ENCODE measurements at regions not wholly inside any gene's neighbourhood (a gene's known extent, or its start where the extent isn't known, plus 50 kb on each side); places are given as distances from the start of the nearest gene placed in this dataset.
"Not testable (repeated sequence)": the region's sequence is repeated elsewhere in the genome, so short reads cannot be mapped to it uniquely, and the experiment has no call there.

DNA sequence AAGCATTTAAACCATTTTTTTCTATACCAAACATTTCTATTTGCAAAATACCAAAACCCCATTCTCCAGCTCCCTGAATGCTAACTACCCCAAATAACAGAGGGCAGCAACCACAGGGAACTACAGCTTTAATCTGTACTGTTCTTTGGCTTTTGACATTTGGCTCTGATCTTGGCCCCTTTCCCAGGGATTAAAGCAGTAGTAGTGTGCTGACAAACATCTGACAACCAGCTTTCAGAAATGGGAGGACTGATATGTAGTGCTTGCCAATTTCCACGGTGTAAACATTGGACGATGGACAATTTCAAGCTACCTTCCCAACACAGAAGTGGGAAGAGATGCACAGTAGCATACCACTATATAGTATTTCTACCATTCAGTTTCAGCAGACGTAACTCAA lies 88.4 kb upstream of the TEAD1 start:
- DNase-seq, result no peak
- Histone ChIP-seq H3K4me3 (ENCODE audit: low read length) (no peak overlapping the region), H3K4me1 (ENCODE audit: control insufficient read depth, insufficient read depth, low read length) (no peaks in the 10 kb centered on the region), H3K36me3 (ENCODE audit: control insufficient read depth, insufficient read depth, low read length) (no peaks in the 10 kb centered on the region), H3K27ac (ENCODE audit: low read length) (no peak overlapping the region), H3K27me3 (ENCODE audit: control insufficient read depth, insufficient read depth, low read length) (no peaks in the 10 kb centered on the region), H3K9me3 (ENCODE audit: control insufficient read depth, low read depth, low read length) (no peaks in the 10 kb centered on the region)
- 67% methylated on average over 1 of the region's 3 CpGs for WGBS (ENCODE audit: insufficient coverage, low lambda C conversion rate)

DNA sequence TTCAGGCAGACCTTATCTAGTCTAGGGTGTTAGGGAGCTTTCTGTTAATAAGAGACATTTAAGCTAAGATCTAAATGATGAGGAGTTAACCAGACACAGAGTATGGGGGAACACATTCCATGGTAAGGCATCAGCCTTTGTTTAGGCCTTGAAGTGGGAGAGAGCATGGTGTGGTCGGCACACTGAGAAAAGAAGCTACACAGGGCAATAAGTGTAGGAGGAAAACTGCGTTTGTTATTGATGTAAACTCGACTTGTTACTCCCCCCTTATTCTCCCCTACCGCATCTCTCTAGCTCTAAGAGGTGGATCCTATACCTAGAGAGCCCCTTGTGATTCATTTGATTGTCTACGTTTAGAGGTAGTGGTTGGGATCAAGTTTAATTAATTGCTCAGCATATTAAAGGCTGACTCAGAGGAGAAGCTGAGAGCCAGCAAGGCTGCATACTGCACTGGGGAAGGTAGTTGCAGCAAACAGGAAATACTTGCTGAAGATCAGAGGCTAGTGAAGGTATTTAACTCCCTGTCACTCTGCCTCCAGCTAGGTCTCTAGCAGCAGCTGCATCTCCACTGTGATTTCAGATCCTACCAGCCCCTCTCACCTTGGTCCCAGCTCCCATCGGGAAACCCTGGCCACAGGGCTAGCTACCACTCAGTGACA lies 86.8 kb upstream of the TEAD1 start:
- 80% methylated on average over 1 of the region's 6 CpGs for WGBS (ENCODE audit: insufficient coverage, low lambda C conversion rate)
- Histone ChIP-seq H3K9me3 (ENCODE audit: control insufficient read depth, low read depth, low read length) (no peaks in the 10 kb centered on the region), H3K27ac (ENCODE audit: low read length) (no peak overlapping the region), H3K36me3 (ENCODE audit: control insufficient read depth, insufficient read depth, low read length) (no peaks in the 10 kb centered on the region), H3K4me1 (ENCODE audit: control insufficient read depth, insufficient read depth, low read length) (no peaks in the 10 kb centered on the region), H3K4me3 (ENCODE audit: low read length) (no peak overlapping the region), H3K27me3 (ENCODE audit: control insufficient read depth, insufficient read depth, low read length) (no peaks in the 10 kb centered on the region)
- DNase-seq, result no peak

DNA sequence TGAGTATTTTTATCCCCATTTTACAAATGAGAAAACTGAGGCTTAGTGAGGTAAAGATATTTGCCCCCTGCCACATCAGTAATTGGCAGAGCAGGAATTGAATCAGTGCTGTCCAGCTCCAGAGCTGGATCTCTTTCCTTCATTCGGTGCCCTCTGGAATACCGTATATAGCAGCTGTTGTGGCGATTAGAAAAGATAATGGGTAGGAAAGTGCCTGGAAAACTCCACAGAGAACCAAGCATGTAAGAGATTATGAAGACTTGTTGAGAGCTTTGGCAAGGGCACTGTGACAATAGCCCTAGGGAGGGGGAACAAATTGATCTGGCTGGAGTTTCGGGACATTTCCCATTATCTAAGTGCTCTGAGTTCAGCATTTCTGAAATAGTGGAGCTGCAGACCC lies 82.5 kb upstream of the TEAD1 start:
- H3K27me3 ChIP-seq (ENCODE audit: control insufficient read depth, insufficient read depth, low read length), result no peaks in the 10 kb centered on the region
- WGBS (ENCODE audit: insufficient coverage, low lambda C conversion rate), result no CpG with 5 or more reads among the region's 4 CpGs

DNA sequence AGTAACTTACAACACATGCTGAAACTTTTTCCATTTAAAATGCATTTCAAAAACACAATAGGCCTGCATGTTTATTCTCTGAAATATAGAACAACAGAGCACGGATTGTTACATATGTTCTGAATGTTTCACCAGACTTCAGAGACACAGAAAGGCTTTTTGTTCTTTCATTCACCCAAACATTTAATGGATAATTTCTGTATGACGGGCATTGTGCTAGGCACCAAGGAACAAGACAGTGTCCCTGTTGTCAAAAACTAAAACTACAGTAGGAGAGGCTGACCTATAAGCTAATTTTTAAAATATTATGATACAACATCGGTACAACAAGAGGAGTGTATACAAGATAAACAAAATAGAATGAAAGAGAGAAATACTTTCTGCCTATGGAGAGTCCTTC lies 81.9 kb upstream of the TEAD1 start:
- Histone ChIP-seq H3K27me3 (ENCODE audit: control insufficient read depth, insufficient read depth, low read length) (no peaks in the 10 kb centered on the region), H3K9me3 (ENCODE audit: control insufficient read depth, low read depth, low read length) (no peaks in the 10 kb centered on the region), H3K4me1 (ENCODE audit: control insufficient read depth, insufficient read depth, low read length) (no peaks in the 10 kb centered on the region), H3K36me3 (ENCODE audit: control insufficient read depth, insufficient read depth, low read length) (no peaks in the 10 kb centered on the region), H3K4me3 (ENCODE audit: low read length) (no peak overlapping the region), H3K27ac (ENCODE audit: low read length) (no peak overlapping the region)
- 60% methylated on average over 1 of the region's 3 CpGs for WGBS (ENCODE audit: insufficient coverage, low lambda C conversion rate)
- no peak for DNase-seq

More for the DNA sequence above, 82.5 kb upstream of the TEAD1 start:
- no peak overlapping the region for H3K27ac ChIP-seq (ENCODE audit: low read length)
- no peaks in the 10 kb centered on the region for H3K9me3 ChIP-seq (ENCODE audit: control insufficient read depth, low read depth, low read length)
- no peak for DNase-seq
- H3K4me3 ChIP-seq (ENCODE audit: low read length), result no peak overlapping the region
- H3K36me3 ChIP-seq (ENCODE audit: control insufficient read depth, insufficient read depth, low read length), result no peaks in the 10 kb centered on the region
- H3K4me1 ChIP-seq (ENCODE audit: control insufficient read depth, insufficient read depth, low read length), result no peaks in the 10 kb centered on the region

DNA sequence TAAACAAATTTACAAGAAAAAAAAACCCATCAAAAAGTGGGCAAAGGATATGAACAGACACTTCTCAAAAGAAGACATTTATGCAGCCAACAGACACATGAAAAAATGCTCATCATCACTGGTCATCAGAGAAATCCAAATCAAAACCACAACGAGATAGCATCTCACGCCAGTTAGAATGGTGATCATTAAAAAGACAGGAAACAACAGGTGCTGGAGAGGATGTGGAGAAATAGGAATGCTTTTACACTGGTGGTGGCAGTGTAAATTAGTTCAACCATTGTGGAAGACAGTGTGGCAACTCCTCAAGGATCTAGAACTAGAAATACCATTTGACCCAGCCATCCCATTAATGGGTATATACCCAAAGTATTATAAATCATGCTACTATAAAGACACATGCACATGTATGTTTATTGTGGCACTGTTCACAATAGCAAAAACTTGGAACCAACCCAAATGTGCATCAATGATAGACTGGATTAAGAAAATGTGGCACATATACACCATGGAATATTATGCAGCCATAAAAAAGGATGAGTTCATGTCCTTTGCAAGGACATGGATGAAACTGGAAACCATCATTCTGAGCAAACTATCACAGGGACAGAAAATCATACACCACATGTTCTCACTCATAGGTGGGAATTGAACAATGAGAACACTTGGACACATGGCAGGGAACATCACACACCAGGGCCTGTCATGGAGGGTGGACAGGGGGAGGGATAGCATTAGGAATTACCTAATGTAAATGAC lies 79.0 kb upstream of the TEAD1 start:
- DNase-seq; H3K4me1 ChIP-seq (ENCODE audit: control insufficient read depth, insufficient read depth, low read length); H3K4me3 ChIP-seq (ENCODE audit: low read length); H3K27ac ChIP-seq (ENCODE audit: low read length); H3K9me3 ChIP-seq (ENCODE audit: control insufficient read depth, low read depth, low read length); H3K36me3 ChIP-seq (ENCODE audit: control insufficient read depth, insufficient read depth, low read length); H3K27me3 ChIP-seq (ENCODE audit: control insufficient read depth, insufficient read depth, low read length): not testable (repeated sequence)
- WGBS (ENCODE audit: insufficient coverage, low lambda C conversion rate), result no CpG with 5 or more reads among the region's 2 CpGs

DNA sequence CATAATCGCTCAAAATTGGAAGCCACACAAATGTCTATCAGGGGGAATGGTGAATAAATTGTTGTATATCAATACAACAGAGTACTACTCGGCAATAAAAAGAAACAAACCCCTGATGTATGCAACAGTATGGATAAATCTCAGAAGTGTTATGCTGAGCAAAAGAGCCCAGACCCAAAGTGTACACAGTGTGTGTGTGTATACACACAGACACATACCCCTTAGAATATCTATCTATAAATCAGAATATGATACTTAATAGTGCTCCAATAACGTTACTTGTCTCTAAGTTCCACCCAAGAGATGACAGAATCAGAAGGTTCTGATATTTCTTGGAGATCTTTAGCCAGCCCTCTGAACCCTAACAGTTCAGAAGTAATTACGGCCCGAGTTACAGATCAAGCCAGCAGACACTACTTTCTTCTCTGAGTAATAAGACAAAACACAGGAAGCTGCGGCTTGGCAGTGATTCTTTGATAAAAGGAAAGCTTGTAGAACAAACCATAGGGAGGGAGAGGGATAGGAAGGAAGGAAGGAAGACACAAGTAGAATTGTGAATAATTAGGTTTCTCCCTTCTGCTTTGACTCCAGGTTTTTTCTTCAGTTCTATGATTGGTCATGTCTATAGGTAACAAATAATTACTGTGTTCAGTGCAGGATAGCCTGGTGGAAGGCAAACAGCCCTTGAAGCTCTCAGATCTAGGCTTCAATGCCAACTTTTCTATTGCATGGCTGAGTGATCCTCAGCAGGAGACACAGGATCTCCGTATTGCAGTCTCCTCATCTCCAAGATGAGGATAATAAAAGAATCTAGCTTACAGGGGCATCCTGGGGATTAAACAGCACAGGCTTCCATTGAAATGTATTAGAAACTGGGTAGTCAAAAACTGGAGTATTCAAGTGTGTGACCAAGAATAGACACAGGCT lies 75.6 kb upstream of the TEAD1 start:
- Histone ChIP-seq H3K36me3 (ENCODE audit: control insufficient read depth, insufficient read depth, low read length) (no peaks in the 10 kb centered on the region), H3K4me3 (ENCODE audit: low read length) (no peak overlapping the region), H3K9me3 (ENCODE audit: control insufficient read depth, low read depth, low read length) (no peaks in the 10 kb centered on the region), H3K27ac (ENCODE audit: low read length) (no peak overlapping the region), H3K4me1 (ENCODE audit: control insufficient read depth, insufficient read depth, low read length) (peaks cover 8% of the 10 kb centered on the region), H3K27me3 (ENCODE audit: control insufficient read depth, insufficient read depth, low read length) (no peaks in the 10 kb centered on the region)
- no peak for DNase-seq
- 83% methylated on average over 1 of the region's 7 CpGs for WGBS (ENCODE audit: insufficient coverage, low lambda C conversion rate)

DNA sequence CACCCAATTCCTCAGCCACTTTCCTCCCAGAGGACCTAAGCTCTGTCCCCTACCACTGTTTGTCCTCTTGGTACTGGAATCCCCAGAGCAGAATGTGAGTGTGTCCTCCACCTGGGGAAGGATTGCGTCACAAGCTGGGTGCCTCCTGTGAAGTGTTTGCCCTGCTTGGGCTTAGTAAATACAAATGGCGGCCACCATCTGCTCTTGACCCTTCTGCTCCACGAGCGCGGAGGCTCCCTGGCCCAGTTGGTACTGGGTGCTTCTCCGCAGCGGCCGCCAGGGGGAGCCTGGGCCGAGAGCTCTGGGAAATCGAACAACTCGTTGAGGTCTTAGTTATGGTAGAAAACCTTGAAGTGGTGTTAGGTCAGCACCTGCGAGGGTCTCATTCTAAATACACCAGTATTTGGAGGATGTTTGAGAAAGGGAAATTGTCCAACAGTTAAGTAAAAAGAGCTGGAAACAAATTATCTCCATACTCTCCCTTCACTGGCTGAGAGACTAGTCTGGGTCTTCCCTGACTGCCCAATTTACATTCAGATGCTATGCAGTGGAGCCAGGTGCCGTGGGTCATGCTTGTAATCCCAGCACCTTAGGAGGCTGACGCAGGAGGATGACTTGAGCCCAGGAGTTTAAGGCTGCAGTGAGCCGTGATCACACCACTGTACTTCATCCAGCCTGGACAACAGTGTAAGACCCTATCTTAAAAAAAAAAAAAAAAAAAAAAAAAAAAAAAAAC lies 74.6 kb upstream of the TEAD1 start:
- Histone ChIP-seq H3K27ac (ENCODE audit: low read length) (no peak overlapping the region), H3K4me1 (ENCODE audit: control insufficient read depth, insufficient read depth, low read length) (peaks cover 8% of the 10 kb centered on the region), H3K4me3 (ENCODE audit: low read length) (no peak overlapping the region), H3K27me3 (ENCODE audit: control insufficient read depth, insufficient read depth, low read length) (no peaks in the 10 kb centered on the region), H3K36me3 (ENCODE audit: control insufficient read depth, insufficient read depth, low read length) (no peaks in the 10 kb centered on the region), H3K9me3 (ENCODE audit: control insufficient read depth, low read depth, low read length) (no peaks in the 10 kb centered on the region)
- DNase-seq, result peak; percentile 16 to 25
- WGBS (ENCODE audit: insufficient coverage, low lambda C conversion rate), result no CpG with 5 or more reads among the region's 15 CpGs

DNA sequence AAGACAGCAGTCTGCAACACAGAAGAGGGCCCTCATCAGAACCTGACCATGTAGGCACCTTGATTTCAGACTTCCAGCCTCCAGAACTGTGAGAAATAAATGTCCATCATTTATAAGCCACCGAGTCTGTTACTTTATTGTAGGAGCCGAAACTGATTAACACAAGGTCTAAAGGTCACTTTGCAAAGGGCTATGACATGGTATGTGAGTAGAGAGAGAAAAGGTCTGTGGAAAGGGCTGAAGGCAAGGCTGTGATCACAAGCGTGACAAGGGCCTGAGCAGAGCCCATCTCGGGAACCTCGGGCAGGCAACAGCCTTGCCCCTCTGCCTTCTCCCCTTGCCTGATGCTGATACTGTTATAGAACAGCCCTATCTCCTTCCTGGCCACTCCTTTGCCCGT lies 73.4 kb upstream of the TEAD1 start:
- DNase-seq, result peak; percentile 63 to 83

DNA sequence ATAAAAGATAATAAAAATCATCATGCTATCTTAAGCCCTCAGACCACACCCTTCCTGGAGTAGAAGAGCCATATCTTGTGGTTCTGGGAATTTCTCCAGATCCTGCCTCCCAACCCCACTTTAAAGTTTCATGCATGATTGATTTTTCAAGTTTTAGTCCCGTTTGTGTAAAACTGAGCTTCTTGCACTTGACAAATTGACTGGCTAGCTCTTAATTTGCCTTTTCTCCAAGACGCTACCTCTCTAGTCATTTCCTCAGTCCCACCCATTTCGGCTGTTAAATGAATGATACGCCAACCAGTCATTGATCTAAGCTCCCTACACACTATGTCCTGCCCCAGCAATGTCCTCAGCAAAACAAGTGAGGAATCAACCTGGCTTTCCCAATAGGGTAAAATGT lies 71.8 kb upstream of the TEAD1 start:
- Histone ChIP-seq H3K27ac (ENCODE audit: low read length) (no peak overlapping the region), H3K27me3 (ENCODE audit: control insufficient read depth, insufficient read depth, low read length) (no peaks in the 10 kb centered on the region), H3K4me1 (ENCODE audit: control insufficient read depth, insufficient read depth, low read length) (peaks cover 8% of the 10 kb centered on the region), H3K4me3 (ENCODE audit: low read length) (no peak overlapping the region), H3K9me3 (ENCODE audit: control insufficient read depth, low read depth, low read length) (no peaks in the 10 kb centered on the region), H3K36me3 (ENCODE audit: control insufficient read depth, insufficient read depth, low read length) (no peaks in the 10 kb centered on the region)
- 83% methylated on average over 1 of the region's 4 CpGs for WGBS (ENCODE audit: insufficient coverage, low lambda C conversion rate)
- no peak for DNase-seq

More for the DNA sequence above, 73.4 kb upstream of the TEAD1 start:
- WGBS (ENCODE audit: insufficient coverage, low lambda C conversion rate), result no CpG with 5 or more reads among the region's 6 CpGs
- Histone ChIP-seq H3K4me3 (ENCODE audit: low read length) (no peak overlapping the region), H3K27me3 (ENCODE audit: control insufficient read depth, insufficient read depth, low read length) (no peaks in the 10 kb centered on the region), H3K36me3 (ENCODE audit: control insufficient read depth, insufficient read depth, low read length) (no peaks in the 10 kb centered on the region), H3K9me3 (ENCODE audit: control insufficient read depth, low read depth, low read length) (no peaks in the 10 kb centered on the region), H3K4me1 (ENCODE audit: control insufficient read depth, insufficient read depth, low read length) (peaks cover 8% of the 10 kb centered on the region), H3K27ac (ENCODE audit: low read length) (peak overlapping the region; percentile 54)

Measured in large intestine (tissue), 3 donors.